ENCODE measurements at regions not wholly inside any gene's neighbourhood (a gene's known extent, or its start where the extent isn't known, plus 50 kb on each side); places are given as distances from the start of the nearest gene placed in this dataset.

DNA sequence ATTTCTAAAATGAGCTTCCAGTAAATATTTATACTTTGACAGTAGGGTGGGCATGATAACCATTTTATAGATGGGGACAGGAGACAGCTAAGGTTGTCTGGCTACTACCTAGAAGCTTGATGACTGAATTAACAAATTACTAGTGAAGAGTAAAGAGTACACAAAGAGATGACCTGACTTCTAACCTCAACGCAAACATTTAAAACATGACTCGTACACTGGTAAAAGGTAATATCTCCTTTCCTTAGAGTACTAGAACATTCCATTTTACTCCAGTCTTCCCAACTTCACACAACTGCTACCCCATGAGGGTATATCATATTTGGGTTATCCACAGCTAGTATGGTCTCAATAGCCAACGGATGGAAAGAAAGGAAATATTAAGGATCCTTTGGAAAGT is 258.9 kb downstream of the FOXO1 start:
- DNase-seq: no peak
- Mint-ChIP-seq H3K4me1 (ENCODE audit: low read depth, unreplicated experiment) (peaks cover 10% of the 10 kb centered on the region), H3K4me3 (ENCODE audit: low read depth, unreplicated experiment) (no peak overlapping the region), H3K9me3 (ENCODE audit: low read depth, unreplicated experiment) (no peaks in the 10 kb centered on the region), H3K27ac (ENCODE audit: unreplicated experiment) (no peak overlapping the region), H3K27me3 (ENCODE audit: unreplicated experiment) (no peaks in the 10 kb centered on the region), H3K36me3 (ENCODE audit: insufficient read depth, unreplicated experiment) (no peaks in the 10 kb centered on the region)
- CTCF ChIA-PET: no interaction called here
- intact Hi-C loops (cut with micrococcal nuclease; ENCODE audit: unreplicated experiment): no loop called here
- BruUV-seq (replicated peaks): no TSS peak
- TF ChIP-seq, protein P1, sequence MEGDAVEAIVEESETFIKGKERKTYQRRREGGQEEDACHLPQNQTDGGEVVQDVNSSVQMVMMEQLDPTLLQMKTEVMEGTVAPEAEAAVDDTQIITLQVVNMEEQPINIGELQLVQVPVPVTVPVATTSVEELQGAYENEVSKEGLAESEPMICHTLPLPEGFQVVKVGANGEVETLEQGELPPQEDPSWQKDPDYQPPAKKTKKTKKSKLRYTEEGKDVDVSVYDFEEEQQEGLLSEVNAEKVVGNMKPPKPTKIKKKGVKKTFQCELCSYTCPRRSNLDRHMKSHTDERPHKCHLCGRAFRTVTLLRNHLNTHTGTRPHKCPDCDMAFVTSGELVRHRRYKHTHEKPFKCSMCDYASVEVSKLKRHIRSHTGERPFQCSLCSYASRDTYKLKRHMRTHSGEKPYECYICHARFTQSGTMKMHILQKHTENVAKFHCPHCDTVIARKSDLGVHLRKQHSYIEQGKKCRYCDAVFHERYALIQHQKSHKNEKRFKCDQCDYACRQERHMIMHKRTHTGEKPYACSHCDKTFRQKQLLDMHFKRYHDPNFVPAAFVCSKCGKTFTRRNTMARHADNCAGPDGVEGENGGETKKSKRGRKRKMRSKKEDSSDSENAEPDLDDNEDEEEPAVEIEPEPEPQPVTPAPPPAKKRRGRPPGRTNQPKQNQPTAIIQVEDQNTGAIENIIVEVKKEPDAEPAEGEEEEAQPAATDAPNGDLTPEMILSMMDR (IDR thresholded peaks at IDR 0.05; ENCODE audit: unreplicated experiment): no peak

DNA sequence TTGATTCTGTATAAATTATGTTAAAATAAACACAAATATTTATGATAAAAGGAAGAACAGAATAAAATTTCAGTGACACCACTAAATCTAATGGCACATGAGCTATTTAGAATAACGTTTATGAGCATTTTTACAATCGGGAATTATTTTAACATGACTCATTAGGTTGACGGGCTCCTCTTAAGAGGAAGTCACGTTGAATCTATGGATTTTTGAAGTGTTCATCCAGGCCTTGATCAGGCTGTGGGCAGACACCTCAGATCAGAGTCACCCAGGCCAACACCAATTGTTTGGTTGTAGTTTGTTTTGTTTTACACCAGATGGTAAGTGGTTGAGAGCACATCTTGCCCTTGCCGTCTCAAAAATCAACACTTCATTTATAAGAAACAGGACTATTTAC is 257.8 kb downstream of the FOXO1 start:
- TF ChIP-seq, protein P1 (IDR thresholded peaks at IDR 0.05; ENCODE audit: unreplicated experiment): no peak
- intact Hi-C loops (cut with micrococcal nuclease; ENCODE audit: unreplicated experiment): no loop called here
- no TSS peak for BruUV-seq (replicated peaks)
- CTCF ChIA-PET: no interaction called here
- H3K4me3 Mint-ChIP-seq (ENCODE audit: low read depth, unreplicated experiment): no peak overlapping the region
- no peaks in the 10 kb centered on the region for H3K27me3 Mint-ChIP-seq (ENCODE audit: unreplicated experiment)
- H3K4me1 Mint-ChIP-seq (ENCODE audit: low read depth, unreplicated experiment): no peaks in the 10 kb centered on the region
- H3K9me3 Mint-ChIP-seq (ENCODE audit: low read depth, unreplicated experiment): no peaks in the 10 kb centered on the region
- no peaks in the 10 kb centered on the region for H3K36me3 Mint-ChIP-seq (ENCODE audit: insufficient read depth, unreplicated experiment)
- no peak for DNase-seq
- H3K27ac Mint-ChIP-seq (ENCODE audit: unreplicated experiment): no peak overlapping the region

DNA sequence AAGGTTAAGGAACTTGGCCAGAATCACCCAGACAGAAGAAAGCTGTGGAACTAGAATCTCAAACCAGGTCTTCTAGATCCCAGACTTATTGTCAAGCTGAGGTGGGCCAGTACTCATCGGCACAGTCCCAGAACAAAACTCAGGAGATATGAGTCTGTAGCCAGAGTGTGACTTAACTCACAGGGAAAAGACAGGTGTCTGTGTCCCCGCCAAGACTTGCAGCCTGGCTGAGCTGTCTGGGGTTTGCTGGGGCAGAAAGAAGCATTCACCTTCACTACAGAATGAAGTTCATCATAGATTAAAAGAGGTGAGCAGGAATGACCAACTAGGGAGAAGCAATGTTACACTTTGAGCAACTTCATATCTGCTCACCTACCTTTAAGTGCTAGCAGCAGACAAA is 257.2 kb downstream of the FOXO1 start:
- CTCF ChIA-PET: no interaction called here
- DNase-seq: no peak
- no TSS peak for BruUV-seq (replicated peaks)
- intact Hi-C loops (cut with micrococcal nuclease; ENCODE audit: unreplicated experiment): no loop called here
- Mint-ChIP-seq H3K9me3 (ENCODE audit: low read depth, unreplicated experiment) (no peaks in the 10 kb centered on the region), H3K27me3 (ENCODE audit: unreplicated experiment) (no peaks in the 10 kb centered on the region), H3K4me1 (ENCODE audit: low read depth, unreplicated experiment) (no peaks in the 10 kb centered on the region), H3K36me3 (ENCODE audit: insufficient read depth, unreplicated experiment) (no peaks in the 10 kb centered on the region), H3K27ac (ENCODE audit: unreplicated experiment) (no peak overlapping the region), H3K4me3 (ENCODE audit: low read depth, unreplicated experiment) (no peak overlapping the region)
- TF ChIP-seq, protein P1 (IDR thresholded peaks at IDR 0.05; ENCODE audit: unreplicated experiment): no peak

DNA sequence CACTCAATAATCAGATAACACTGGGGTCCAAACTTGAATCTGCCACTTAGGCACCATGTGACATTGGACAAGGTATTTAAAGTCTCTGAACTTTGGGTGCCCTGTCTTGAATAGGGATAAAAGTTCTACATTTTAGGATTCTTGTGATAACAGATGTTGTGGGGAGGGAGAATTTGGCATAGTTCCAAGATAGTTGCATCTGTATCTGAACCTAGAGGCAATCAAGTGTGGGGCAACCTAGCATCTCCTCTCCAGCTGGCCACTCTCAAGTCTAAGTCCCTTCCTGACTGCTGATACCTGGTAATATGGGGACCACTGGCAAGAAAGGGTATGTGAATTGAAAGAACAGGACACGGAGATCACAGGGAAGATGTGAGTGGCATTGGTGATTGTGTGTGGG is 256.1 kb downstream of the FOXO1 start:
- no peak for DNase-seq
- Mint-ChIP-seq H3K4me1 (ENCODE audit: low read depth, unreplicated experiment) (no peaks in the 10 kb centered on the region), H3K9me3 (ENCODE audit: low read depth, unreplicated experiment) (no peaks in the 10 kb centered on the region), H3K27me3 (ENCODE audit: unreplicated experiment) (no peaks in the 10 kb centered on the region), H3K27ac (ENCODE audit: unreplicated experiment) (no peak overlapping the region), H3K36me3 (ENCODE audit: insufficient read depth, unreplicated experiment) (no peaks in the 10 kb centered on the region), H3K4me3 (ENCODE audit: low read depth, unreplicated experiment) (no peak overlapping the region)
- TF ChIP-seq, protein P1 (IDR thresholded peaks at IDR 0.05; ENCODE audit: unreplicated experiment): no peak
- BruUV-seq (replicated peaks): no TSS peak
- intact Hi-C loops (cut with micrococcal nuclease; ENCODE audit: unreplicated experiment): no loop called here
- CTCF ChIA-PET: no interaction called here

Data from Calu3 (cell line).